GM18508 (cell line): ENCODE measurements at regions not wholly inside any gene's neighbourhood (a gene's known extent, or its start where the extent isn't known, plus 50 kb on each side); places are given as distances from the start of the nearest gene placed in this dataset.

Experiments used
- ATAC-seq: cut with Tn5 transposase; IDR thresholded peaks from one replicate; pipeline ENCODE4 v1.9.1; 2021; ENCODE audit warnings: moderate number of reproducible peaks; ENCODE audit not compliant: insufficient read depth, unreplicated experiment

- ATAC-seq: no peak
Measured at GRCh38 chr18:41315134-41315533, 639.9 kb upstream of the PIK3C3 start.

GRCh38 chr18:41311571-41312547 is 643.2 kb upstream of the PIK3C3 start:
- no peak for ATAC-seq

GRCh38 chr18:41297740-41298139 is 657.3 kb upstream of the PIK3C3 start:
- ATAC-seq: no peak

- no peak for ATAC-seq
Measured at GRCh38 chr18:41269294-41269693, 685.7 kb upstream of the PIK3C3 start.

- no peak for ATAC-seq
Measured at GRCh38 chr18:41268271-41268670, 686.8 kb upstream of the PIK3C3 start.

- no peak for ATAC-seq
Measured at GRCh38 chr18:41266616-41267015, 688.4 kb upstream of the PIK3C3 start.

- ATAC-seq: no peak
Measured at GRCh38 chr18:41266204-41266603, 688.8 kb upstream of the PIK3C3 start.

GRCh38 chr18:41265047-41265446 is 690.0 kb upstream of the PIK3C3 start:
- ATAC-seq: no peak

GRCh38 chr18:41263956-41264355 is 691.1 kb upstream of the PIK3C3 start:
- ATAC-seq: no peak

- no peak for ATAC-seq
Measured at GRCh38 chr18:41262688-41263087, 692.3 kb upstream of the PIK3C3 start.

GRCh38 chr18:41244591-41245037 is 710.4 kb upstream of the PIK3C3 start:
- ATAC-seq: no peak

- ATAC-seq: no peak
Measured at GRCh38 chr18:41237317-41237716, 717.7 kb upstream of the PIK3C3 start.

- no peak for ATAC-seq
Measured at GRCh38 chr18:41231681-41232080, 723.4 kb upstream of the PIK3C3 start.

- no peak for ATAC-seq
Measured at GRCh38 chr18:41227993-41228392, 727.0 kb upstream of the PIK3C3 start.

- ATAC-seq: no peak
Measured at GRCh38 chr18:41226911-41227310, 728.1 kb upstream of the PIK3C3 start.

GRCh38 chr18:41226186-41226585 is 728.8 kb upstream of the PIK3C3 start:
- no peak for ATAC-seq

- no peak for ATAC-seq
Measured at GRCh38 chr18:41216341-41217003, 738.6 kb upstream of the PIK3C3 start.

- ATAC-seq: no peak
Measured at GRCh38 chr18:41207706-41208105, 747.3 kb upstream of the PIK3C3 start.

GRCh38 chr18:41206341-41206830 is 748.6 kb upstream of the PIK3C3 start:
- ATAC-seq: no peak

- no peak for ATAC-seq
Measured at GRCh38 chr18:41199212-41199611, 755.8 kb upstream of the PIK3C3 start.

GRCh38 chr18:41197967-41198366 is 757.1 kb upstream of the PIK3C3 start:
- ATAC-seq: no peak
